Coronary artery (tissue), 2 donors: ENCODE measurements at regions not wholly inside any gene's neighbourhood (a gene's known extent, or its start where the extent isn't known, plus 50 kb on each side); places are given as distances from the start of the nearest gene placed in this dataset.

Experiments used
- DNase-seq: peaks from one replicate; pipeline ENCODE4 v3.0.0-alpha.2; 2017; ENCODE audit warnings: low spot score
- H3K27ac ChIP-seq, 2 donors: fragments of 200-600 bp; sonication (generic); one replicate each; pipeline ENCODE4 v1.5.1; 2016 to 2019
- H3K4me3 ChIP-seq: fragments of 200-600 bp; sonication (generic); 2 replicates; pipeline ENCODE4 v1.5.1; 2016; ENCODE audit warnings: mild to moderate bottlenecking, moderate library complexity
- CTCF ChIP-seq: fragments of 200-600 bp; sonication (generic); IDR thresholded peaks from one replicate; pipeline ENCODE4 v1.5.1; 2019; ENCODE audit warnings: antibody characterized with exemption

- TF ChIP-seq CTCF: no peak
- no peak overlapping the region for H3K27ac ChIP-seq
- no peak for DNase-seq
- no peak overlapping the region for H3K4me3 ChIP-seq
These were observed 107.8 kb upstream of the WNT4 start for GRCh38 chr1:22250724-22251123.

GRCh38 chr1:22252251-22252650, 109.4 kb upstream of the WNT4 start:
- H3K4me3 ChIP-seq: no peak overlapping the region
- no peak for DNase-seq
- H3K27ac ChIP-seq: no peak overlapping the region
- no peak for TF ChIP-seq CTCF

- no peak for DNase-seq
- no peak for TF ChIP-seq CTCF
- Histone ChIP-seq H3K4me3 (no peak overlapping the region), H3K27ac (no peak overlapping the region)
These were observed 110.3 kb upstream of the WNT4 start for GRCh38 chr1:22253012-22253790.

- Histone ChIP-seq H3K27ac (no peak overlapping the region), H3K4me3 (no peak overlapping the region)
- DNase-seq: no peak
These were observed 111.9 kb upstream of the WNT4 start for GRCh38 chr1:22254756-22255155.

GRCh38 chr1:22255341-22256212, 112.7 kb upstream of the WNT4 start:
- no peak for TF ChIP-seq CTCF
- no peak for DNase-seq

More at GRCh38 chr1:22254756-22255155, 111.9 kb upstream of the WNT4 start:
- TF ChIP-seq CTCF: no peak

GRCh38 chr1:22256213-22256512, 113.3 kb upstream of the WNT4 start:
- no peak overlapping the region for H3K27ac ChIP-seq
- TF ChIP-seq CTCF: no peak

More at GRCh38 chr1:22255341-22256212, 112.7 kb upstream of the WNT4 start:
- no peak overlapping the region for H3K4me3 ChIP-seq
- no peak overlapping the region for H3K27ac ChIP-seq

More at GRCh38 chr1:22256213-22256512, 113.3 kb upstream of the WNT4 start:
- DNase-seq: no peak
- no peak overlapping the region for H3K4me3 ChIP-seq
